SU-DHL-6 (cell line): ENCODE measurements at regions not wholly inside any gene's neighbourhood (a gene's known extent, or its start where the extent isn't known, plus 50 kb on each side); places are given as distances from the start of the nearest gene placed in this dataset.

ENCODE experiments used
- H2AFZ ChIP-seq: fragments of 200-600 bp; sonication (generic); 2 replicates; pipeline ENCODE4 v1.6.1; 2014; ENCODE audit warnings: low read depth, mild to moderate bottlenecking, moderate library complexity, mixed read lengths, antibody characterized with exemption, low read length; ENCODE audit not compliant: severe bottlenecking
- H3F3A ChIP-seq: fragments of 200-600 bp; shearing (Covaris generic); 2 replicates; pipeline ENCODE4 v1.6.0; 2016; ENCODE audit warnings: antibody characterized with exemption, mild to moderate bottlenecking; ENCODE audit not compliant: insufficient read depth
- H3K27ac ChIP-seq: fragments of 200-600 bp; sonication (generic); 2 replicates; pipeline ENCODE4 v1.5.1; 2016; ENCODE audit warnings: low read depth, mild to moderate bottlenecking, low read length, moderate library complexity, mixed read lengths
- H3K27me3 ChIP-seq: fragments of 200-600 bp; sonication (generic), shearing (Covaris generic); 2 replicates; pipeline ENCODE4 v1.6.0; 2014; ENCODE audit warnings: mild to moderate bottlenecking, low read length
- H3K36me3 ChIP-seq: fragments of 200-600 bp; sonication (generic); 2 replicates; pipeline ENCODE4 v1.6.1; 2014; ENCODE audit warnings: mild to moderate bottlenecking, low read length, mixed read lengths
- H3K4me2 ChIP-seq: fragments of 300-600, 200-600 bp; shearing (Covaris generic), sonication (generic); 2 replicates; pipeline ENCODE4 v1.6.0; 2014; ENCODE audit warnings: low read length, low read depth, mild to moderate bottlenecking; ENCODE audit not compliant: poor library complexity, severe bottlenecking
- H3K4me3 ChIP-seq: fragments of 200-600 bp; sonication (generic); 2 replicates; pipeline ENCODE4 v1.5.1; 2014; ENCODE audit warnings: antibody characterized with exemption, low read length, mild to moderate bottlenecking, mixed read lengths; ENCODE audit not compliant: insufficient read depth, poor library complexity, severe bottlenecking
- H3K79me2 ChIP-seq: fragments of 200-600 bp; sonication (generic); 2 replicates; pipeline ENCODE4 v1.6.1; 2014; ENCODE audit warnings: mild to moderate bottlenecking, low read length, moderate library complexity; ENCODE audit not compliant: insufficient read depth
- H3K9ac ChIP-seq: fragments of 200-600 bp; sonication (generic); 2 replicates; pipeline ENCODE4 v1.7.0; 2014; ENCODE audit warnings: mild to moderate bottlenecking, low read length
- H3K9me2 ChIP-seq: fragments of 200-600 bp; sonication (generic); replicated peaks from 2 replicates; pipeline ENCODE4 v1.6.1; 2014; ENCODE audit warnings: low read length; ENCODE audit not compliant: insufficient read depth
- H3K9me3 ChIP-seq: fragments of 200-600 bp; sonication (generic); 2 replicates; pipeline ENCODE4 v1.6.1; 2014; ENCODE audit warnings: low read length, mixed read lengths; ENCODE audit not compliant: insufficient read depth
- H4K20me1 ChIP-seq: fragments of 200-600 bp; sonication (generic); 2 replicates; pipeline ENCODE4 v1.6.1; 2014; ENCODE audit warnings: low read depth, mild to moderate bottlenecking, antibody characterized with exemption, low read length, moderate library complexity, mixed read lengths
- CTCF ChIP-seq: fragments of 200-600 bp; sonication (generic); IDR thresholded peaks from one replicate; pipeline ENCODE4 v1.5.1; 2017; ENCODE audit warnings: antibody characterized with exemption, mild to moderate bottlenecking, low read length, moderate library complexity; ENCODE audit not compliant: insufficient read depth, poor library complexity, severe bottlenecking
- EZH2phosphoT487 ChIP-seq: fragments of 200-600 bp; sonication (generic), shearing (Covaris generic); conservative IDR thresholded peaks from 2 replicates; pipeline ENCODE4 v1.6.1; 2018; ENCODE audit warnings: mild to moderate bottlenecking, antibody characterized with exemption, low read length, moderate library complexity, mixed read lengths

GRCh38 chr7:29622335-29623265 lies 59.0 kb downstream of the PRR15 start:
- Histone ChIP-seq H3K9ac (no peak overlapping the region), H4K20me1 (no peaks in the 10 kb centered on the region), H3K9me2 (no peaks in the 10 kb centered on the region), H3K4me3 (no peak overlapping the region), H3K79me2 (no peaks in the 10 kb centered on the region), H3K27ac (no peak overlapping the region), H2AFZ (no peak overlapping the region), H3K4me2 (no peak overlapping the region), H3K27me3 (no peaks in the 10 kb centered on the region), H3K9me3 (no peaks in the 10 kb centered on the region), H3K36me3 (no peaks in the 10 kb centered on the region), H3F3A (no peaks in the 10 kb centered on the region)
- TF ChIP-seq CTCF (no peak), EZH2phosphoT487 (no peak)

- H3K79me2 ChIP-seq = no peaks in the 10 kb centered on the region
- no peak overlapping the region for H3K9ac ChIP-seq
- H4K20me1 ChIP-seq = no peaks in the 10 kb centered on the region
- H3F3A ChIP-seq = no peaks in the 10 kb centered on the region
- TF ChIP-seq CTCF (no peak), EZH2phosphoT487 (no peak)
- no peak overlapping the region for H3K4me3 ChIP-seq
- H3K9me3 ChIP-seq = no peaks in the 10 kb centered on the region
- no peaks in the 10 kb centered on the region for H3K9me2 ChIP-seq
- no peaks in the 10 kb centered on the region for H3K36me3 ChIP-seq
- H3K27ac ChIP-seq = no peak overlapping the region
- H2AFZ ChIP-seq = no peak overlapping the region
- H3K27me3 ChIP-seq = no peaks in the 10 kb centered on the region
- no peak overlapping the region for H3K4me2 ChIP-seq
These were observed 60.3 kb downstream of the PRR15 start for GRCh38 chr7:29623973-29624372.

- Histone ChIP-seq H3K4me3 (no peak overlapping the region), H3K36me3 (no peaks in the 10 kb centered on the region), H3K27ac (no peak overlapping the region), H3K4me2 (no peak overlapping the region), H3K79me2 (no peaks in the 10 kb centered on the region), H3K27me3 (no peaks in the 10 kb centered on the region), H4K20me1 (no peaks in the 10 kb centered on the region), H3K9me3 (no peaks in the 10 kb centered on the region), H3F3A (no peaks in the 10 kb centered on the region), H2AFZ (no peak overlapping the region), H3K9me2 (no peaks in the 10 kb centered on the region), H3K9ac (no peak overlapping the region)
- TF ChIP-seq EZH2phosphoT487 (no peak), CTCF (no peak)
These were observed 63.1 kb downstream of the PRR15 start for GRCh38 chr7:29626730-29627129.
